ENCODE measurements at regions not wholly inside any gene's neighbourhood (a gene's known extent, or its start where the extent isn't known, plus 50 kb on each side); places are given as distances from the start of the nearest gene placed in this dataset.
A peak's percentile ranks its signal among the peaks of the same experiment; 100 is the strongest.

DNA sequence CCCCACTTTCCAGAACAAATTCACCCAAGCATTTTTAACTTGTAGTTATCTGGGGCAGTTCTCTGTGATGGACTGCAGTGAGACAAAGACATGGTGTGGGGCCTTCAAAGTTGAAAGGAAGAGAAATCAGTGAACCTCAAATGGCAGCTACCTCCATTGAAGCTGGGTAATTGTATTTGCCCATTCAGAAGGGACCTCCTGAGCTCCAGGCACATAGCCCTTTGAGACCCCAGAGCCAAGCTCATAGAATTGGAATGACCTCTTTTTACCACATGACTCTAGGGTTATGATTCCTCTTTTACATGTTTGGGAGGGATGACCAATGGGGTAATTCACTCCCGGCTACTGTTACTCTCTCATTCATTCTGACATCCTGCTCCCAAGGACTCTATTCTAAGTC is 368.4 kb upstream of the ITGA1 start:
- no peak for DNase-seq

DNA sequence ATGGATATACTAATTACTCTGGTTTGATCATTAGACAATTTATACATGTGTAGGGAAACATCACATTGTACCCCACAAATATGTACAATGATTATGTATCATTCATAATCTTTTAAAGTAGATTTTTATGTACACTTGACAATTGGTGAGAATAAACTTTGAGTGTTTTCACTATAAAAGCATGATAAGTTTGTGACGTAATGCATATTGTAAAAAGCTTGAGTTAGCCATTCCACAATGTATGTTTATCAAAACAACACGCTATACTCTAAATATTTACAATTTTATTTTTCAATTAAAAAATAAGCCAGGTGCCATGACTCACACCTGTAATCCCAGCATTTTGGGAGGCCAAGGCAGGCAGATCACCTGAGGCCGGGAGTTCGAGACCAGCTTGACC is 360.1 kb upstream of the ITGA1 start:
- no peak for DNase-seq

DNA sequence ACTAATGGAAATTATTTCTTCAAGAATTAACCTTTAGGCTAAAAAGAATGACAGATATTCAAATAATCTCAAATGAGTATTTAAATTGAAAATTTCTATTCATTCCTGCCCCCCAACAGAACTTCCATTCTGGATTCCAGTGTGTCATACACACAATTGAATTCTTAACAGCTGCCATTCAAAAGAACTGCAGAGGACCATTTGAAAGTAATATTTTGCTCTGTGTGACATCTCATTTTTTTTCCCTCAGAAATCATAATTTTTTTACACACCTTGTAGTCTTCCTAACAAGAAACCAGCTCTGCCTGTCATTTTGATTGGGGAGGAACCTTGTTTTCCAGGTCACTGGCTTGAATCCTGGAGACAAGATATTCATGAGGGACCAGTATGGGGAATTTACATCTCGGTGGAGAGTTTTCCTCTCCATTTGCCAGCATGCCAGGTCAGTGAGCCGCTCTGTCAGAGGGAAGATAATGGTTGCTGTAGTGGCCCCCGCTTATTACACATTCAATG is 358.7 kb upstream of the ITGA1 start:
- DNase-seq, result no peak

GRCh38 chr5:52441768-52442167 is 345.9 kb upstream of the ITGA1 start:
- no peak for DNase-seq

- no peak for DNase-seq
Measured at GRCh38 chr5:52443187-52443586, 344.5 kb upstream of the ITGA1 start.

DNA sequence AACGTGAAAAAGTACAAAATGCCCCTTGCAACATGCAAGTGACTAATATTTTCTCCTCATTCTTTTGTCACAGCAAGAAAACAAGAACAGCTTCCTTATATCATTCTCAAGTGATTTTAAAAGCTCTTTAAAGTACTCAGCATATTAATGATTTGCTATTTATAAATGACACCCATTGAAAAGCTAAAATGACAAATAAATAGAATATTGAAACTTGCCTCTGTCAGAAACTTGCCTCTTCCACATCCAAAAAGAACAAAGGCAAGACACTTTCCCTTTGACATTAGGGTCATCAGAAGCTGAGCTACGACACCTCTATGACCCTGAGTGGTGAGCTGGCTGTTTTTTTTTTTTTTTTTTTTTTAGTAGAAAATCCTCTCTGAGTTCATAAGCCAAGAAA is 339.6 kb upstream of the ITGA1 start:
- no peak for DNase-seq

GRCh38 chr5:52449516-52449915 is 338.2 kb upstream of the ITGA1 start:
- no peak for DNase-seq

DNA sequence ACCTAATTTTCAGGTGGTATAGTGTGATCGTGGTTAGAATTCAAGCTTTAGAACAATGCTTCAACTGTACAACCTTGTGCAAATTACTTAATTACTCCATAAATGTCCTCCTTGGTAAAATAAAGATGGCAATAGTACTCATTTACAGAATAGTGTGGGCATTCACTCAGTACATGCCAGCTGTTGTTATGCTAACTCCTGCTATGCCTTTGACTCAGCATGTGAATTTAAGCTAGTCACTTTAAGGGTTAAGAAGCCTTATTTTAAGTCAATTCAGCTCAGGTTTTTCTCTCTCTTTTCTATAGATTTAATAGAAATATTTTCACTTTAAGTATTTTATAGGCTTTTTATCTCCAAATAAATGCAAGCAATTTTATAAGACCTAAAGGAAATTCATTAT is 335.6 kb upstream of the ITGA1 start:
- DNase-seq, result no peak

DNA sequence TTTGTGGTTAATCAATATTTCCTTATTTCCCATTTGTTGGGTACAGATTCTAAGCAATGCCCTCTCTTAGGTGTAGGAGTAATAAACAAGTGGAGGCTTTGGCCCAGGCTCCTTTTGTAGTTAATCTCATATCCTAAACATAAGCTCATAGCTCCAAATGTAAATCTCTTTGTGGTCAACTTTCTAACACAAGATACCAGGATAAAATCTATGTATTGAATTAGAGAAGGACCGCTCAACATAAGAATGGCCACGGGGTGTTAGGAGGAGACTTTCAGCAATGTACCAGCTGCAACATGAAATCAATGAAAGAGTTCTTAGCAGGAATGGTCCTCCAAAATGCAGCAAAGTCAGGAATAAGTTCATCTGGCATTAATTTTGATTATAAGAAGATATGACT is 334.5 kb upstream of the ITGA1 start:
- no peak for DNase-seq

- DNase-seq, result no peak
Measured at GRCh38 chr5:52455920-52456319, 331.8 kb upstream of the ITGA1 start.

DNA sequence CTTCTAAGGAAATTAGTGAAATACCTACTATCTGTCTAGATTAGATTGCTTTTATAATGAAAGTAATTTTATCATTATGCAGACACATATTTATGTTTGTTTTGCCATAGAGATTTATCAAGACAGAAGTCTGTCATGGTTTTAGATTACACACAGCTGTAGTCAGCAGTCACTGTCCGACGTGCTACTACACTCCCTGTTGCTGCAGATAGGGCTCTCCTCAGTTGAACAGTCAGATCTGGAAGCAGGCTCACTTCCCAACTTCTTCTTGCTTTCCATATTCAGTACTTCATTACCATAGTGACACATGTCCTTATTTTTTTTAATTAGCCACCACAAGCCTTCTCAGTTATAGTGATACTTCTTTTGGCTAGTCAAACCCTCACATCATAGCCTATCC is 329.9 kb upstream of the ITGA1 start:
- no peak for DNase-seq

DNA sequence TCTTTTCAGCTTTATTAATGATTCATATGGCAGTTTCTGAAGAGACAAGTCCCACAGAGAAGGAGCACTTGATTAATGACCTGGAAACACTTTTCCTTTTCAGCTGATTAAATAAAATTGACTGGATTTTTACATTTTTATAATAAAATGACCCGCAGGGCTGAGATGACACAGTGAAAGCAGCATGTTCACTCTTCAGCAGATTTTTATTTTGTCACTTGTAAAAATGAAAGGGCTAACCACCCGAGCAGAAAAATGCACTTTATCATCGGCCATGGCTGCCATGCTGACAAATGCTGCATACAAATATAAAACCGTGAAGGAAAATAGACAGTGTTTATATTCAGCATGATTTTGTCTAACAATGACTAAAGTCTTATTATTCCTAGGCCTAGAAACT is 321.6 kb upstream of the ITGA1 start:
- no peak for DNase-seq

- no peak for DNase-seq
Measured at GRCh38 chr5:52466749-52467520, 320.8 kb upstream of the ITGA1 start.

- no peak for DNase-seq
Measured at GRCh38 chr5:52468976-52469375, 318.7 kb upstream of the ITGA1 start.

- DNase-seq, result no peak
Measured at GRCh38 chr5:52469420-52469819, 318.3 kb upstream of the ITGA1 start.

- no peak for DNase-seq
Measured at GRCh38 chr5:52469835-52470234, 317.9 kb upstream of the ITGA1 start.

DNA sequence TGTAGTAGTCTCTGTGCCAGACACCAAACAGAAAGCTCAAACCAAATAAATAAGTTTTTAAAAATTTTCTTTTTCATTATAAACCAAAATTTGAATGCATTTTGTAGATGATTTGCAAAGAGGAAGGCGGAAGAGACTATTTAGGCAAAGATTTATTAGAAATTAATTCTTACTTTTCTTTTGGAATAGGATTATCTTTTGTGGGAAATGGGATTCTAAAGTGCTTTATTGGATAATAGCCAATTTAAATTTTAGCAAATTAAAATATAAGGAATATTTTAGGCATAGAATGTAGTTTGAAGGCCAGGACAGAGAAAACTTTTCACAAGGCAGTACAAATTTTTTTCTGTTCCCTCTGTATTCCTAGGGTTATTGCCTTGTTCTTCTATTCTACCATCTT is 311.4 kb upstream of the ITGA1 start:
- no peak for DNase-seq

DNA sequence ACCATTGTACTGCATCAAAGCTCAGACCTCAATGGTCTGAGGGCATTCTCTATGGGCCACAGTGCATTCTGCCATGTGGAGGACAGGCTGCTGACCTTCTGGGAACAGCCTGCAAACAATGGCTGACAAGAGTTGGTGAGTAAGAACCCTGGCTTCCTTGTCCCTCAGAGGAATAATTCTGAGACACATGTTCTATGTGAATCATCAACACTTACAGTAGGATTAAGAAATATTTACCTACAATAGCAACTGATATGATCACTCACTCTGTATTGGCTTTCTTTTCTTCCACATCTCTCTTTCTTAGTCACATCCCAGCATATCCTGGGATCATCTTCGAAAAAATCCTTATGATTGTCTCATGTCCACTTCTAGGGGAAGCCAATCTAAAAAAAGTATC is 306.5 kb upstream of the ITGA1 start:
- DNase-seq, result no peak

GRCh38 chr5:52481851-52482250 is 305.9 kb upstream of the ITGA1 start:
- DNase-seq, result no peak

DNA sequence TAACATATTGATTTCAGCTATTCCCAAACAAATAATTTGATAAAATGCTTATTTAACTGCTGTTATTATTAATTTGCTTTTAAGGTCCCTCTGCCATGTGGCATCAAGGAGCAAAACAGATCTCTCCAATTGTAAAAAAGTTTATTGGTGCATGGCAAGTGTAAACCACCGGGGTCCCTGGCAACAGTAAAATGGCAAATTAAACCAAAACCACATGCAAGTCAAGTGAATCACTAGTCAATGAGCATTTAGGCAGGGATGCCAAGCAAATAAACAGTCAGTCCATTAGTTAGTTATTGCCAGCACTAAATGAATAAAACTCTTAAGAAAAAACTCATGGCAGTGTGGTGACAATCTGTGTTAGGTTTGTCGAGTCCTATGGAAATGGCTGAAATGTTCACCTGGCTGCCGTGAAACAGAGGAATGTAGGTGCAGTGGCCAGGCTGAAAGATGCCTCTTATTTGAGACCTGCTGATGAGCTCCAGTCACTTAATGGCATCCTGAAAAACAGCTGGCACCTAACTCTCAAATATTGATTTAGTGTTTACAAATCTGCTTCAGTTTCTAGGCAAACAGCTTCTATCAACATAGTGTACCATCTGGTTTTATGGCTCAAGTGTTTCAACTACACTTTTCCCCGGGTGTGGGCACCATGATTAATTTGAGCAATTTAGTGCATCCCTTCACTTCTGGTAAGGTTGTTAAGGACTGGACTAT is 296.5 kb upstream of the ITGA1 start:
- DNase-seq, result peak; percentile 96

DNA sequence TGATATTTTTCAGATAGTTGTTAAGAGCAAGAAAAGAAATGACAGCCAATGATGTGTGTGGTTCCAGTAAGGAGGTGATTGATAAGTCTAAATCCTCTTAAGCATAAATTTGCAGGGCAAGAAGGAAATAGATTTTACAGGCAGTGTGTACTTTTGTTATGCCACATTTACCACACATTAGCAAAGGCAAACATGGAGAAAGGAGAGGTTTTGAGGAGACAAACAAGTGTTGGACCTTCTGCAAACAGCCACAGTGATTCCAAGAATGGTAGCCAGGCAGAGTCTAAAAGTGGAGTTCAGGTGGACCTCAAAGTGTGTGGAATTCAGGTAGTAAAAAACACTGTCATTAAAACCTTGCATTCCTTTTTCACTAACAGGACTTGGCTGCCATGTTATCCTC is 295.9 kb upstream of the ITGA1 start:
- DNase-seq, result peak; percentile 87

GRCh38 chr5:52497133-52497693 is 290.5 kb upstream of the ITGA1 start:
- DNase-seq, result no peak

GRCh38 chr5:52498607-52499006 is 289.1 kb upstream of the ITGA1 start:
- DNase-seq, result no peak

GRCh38 chr5:52502460-52502999 is 285.2 kb upstream of the ITGA1 start:
- DNase-seq, result peak; percentile 5

Measured in NCI-H345 (cell line).